Prostate gland (tissue), 2 donors: ENCODE measurements at regions not wholly inside any gene's neighbourhood (a gene's known extent, or its start where the extent isn't known, plus 50 kb on each side); places are given as distances from the start of the nearest gene placed in this dataset.

ENCODE experiments used
- POLR2A ChIP-seq: fragments of 450-650 bp; IDR thresholded peaks from one replicate; pipeline ENCODE4 v1.6.1; 2016; ENCODE audit warnings: antibody characterized with exemption, mild to moderate bottlenecking
- POLR2AphosphoS5 ChIP-seq: sonication (generic); formaldehyde crosslinking; IDR thresholded peaks from one replicate; pipeline ENCODE4 v1.6.1; 2017; ENCODE audit warnings: antibody characterized with exemption
- TF ChIP-seq, protein P1 (sequence below), 4 experiments: fragments of 200-600 bp in 2 of 4; fragments of 450-650 bp in 2 of 4; sonication (generic) in 2 of 4; IDR thresholded peaks; 1 replicate in 3 of 4; 2 replicates in 1 of 4; pipeline ENCODE4 v1.5.1; 2016 to 2019; ENCODE audit warnings: antibody characterized with exemption in 4 of 4, mild to moderate bottlenecking in 2 of 4, moderate library complexity in 2 of 4

DNA sequence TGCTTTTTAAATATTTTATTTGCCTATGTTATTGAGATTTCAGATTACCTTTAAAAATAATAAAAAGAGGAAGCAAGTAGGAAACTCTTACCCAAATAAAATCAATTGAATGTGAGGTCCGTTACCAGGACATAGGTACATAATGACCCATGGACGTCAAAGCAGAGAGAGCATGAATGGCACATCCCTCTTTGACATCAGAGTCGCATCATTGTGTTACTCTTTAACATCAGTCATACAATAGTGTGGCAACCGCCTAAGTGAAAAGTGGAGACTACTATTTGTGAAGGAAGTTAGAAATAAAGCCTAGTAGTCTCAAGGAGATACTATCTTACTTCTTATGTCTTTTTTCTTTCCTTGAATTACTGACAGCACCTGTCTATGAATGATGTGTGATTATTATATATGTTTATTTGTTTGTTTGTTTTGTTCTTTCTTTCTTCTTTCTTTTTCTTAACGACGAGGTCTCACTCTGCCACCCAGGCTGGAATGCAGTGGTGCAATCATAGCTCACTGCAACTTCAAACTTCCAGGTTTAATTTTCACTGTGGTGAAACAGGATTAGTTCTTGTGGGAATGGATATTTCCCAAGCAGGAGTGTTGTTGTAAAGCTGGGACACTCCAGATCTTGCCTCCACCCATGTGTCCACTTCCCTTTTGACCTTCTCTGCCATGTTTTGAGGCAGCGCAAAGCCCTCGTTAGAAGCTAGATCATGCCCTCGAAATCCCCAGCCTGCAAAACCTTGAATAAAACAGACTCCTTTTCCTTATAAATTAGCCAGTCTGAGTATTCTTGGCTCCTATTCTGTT lies 407.2 kb upstream of the NETO1 start:
- TF ChIP-seq, protein P1, sequence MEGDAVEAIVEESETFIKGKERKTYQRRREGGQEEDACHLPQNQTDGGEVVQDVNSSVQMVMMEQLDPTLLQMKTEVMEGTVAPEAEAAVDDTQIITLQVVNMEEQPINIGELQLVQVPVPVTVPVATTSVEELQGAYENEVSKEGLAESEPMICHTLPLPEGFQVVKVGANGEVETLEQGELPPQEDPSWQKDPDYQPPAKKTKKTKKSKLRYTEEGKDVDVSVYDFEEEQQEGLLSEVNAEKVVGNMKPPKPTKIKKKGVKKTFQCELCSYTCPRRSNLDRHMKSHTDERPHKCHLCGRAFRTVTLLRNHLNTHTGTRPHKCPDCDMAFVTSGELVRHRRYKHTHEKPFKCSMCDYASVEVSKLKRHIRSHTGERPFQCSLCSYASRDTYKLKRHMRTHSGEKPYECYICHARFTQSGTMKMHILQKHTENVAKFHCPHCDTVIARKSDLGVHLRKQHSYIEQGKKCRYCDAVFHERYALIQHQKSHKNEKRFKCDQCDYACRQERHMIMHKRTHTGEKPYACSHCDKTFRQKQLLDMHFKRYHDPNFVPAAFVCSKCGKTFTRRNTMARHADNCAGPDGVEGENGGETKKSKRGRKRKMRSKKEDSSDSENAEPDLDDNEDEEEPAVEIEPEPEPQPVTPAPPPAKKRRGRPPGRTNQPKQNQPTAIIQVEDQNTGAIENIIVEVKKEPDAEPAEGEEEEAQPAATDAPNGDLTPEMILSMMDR (IDR thresholded peaks at IDR 0.05) = no peak
- TF ChIP-seq POLR2AphosphoS5 (no peak), POLR2A (no peak)
